ENCODE measurements at regions not wholly inside any gene's neighbourhood (a gene's known extent, or its start where the extent isn't known, plus 50 kb on each side); places are given as distances from the start of the nearest gene placed in this dataset.

DNA sequence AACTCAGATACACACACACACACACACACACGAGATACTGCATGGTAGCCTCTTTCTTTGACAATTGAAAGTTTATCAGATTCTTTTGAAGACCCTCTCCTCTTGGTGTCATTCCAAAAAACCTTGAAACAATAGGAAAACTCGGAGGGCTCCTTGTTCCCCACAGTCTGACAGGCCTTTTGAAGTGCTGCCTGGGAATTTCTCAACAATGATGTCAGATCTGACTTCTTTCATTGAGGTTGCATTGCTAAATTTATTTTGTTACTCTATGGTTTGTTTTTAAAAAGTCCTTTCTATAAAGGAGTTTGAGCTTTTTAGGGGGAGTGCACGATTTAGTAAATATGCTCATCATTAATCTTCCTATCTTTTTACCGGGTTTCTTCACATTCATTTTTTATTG lies 583.9 kb downstream of the SEMA5A start:
- DNase-seq (ENCODE audit: low read depth in 1 of 2, low spot score in 2 of 2) (no peak), FAIRE-seq (no peak)
- no peak overlapping the region for H3K27ac ChIP-seq (ENCODE audit: low read depth, low read length)
- H3K79me1 ChIP-seq (ENCODE audit: low read depth, low read length), result no peaks in the 10 kb centered on the region
- H2BK15ac ChIP-seq (ENCODE audit: low read length), result no peak overlapping the region
- no peaks in the 10 kb centered on the region for H4K20me1 ChIP-seq (replicated peaks in 1 of 2; ENCODE audit: control insufficient read depth in 1 of 2, insufficient read depth in 2 of 2, low read length in 2 of 2)
- no peak overlapping the region for H3K9ac ChIP-seq (replicated peaks in 1 of 4; ENCODE audit: extremely low read depth in 1 of 4, low read depth in 3 of 4, low read length in 3 of 4)
- no peaks in the 10 kb centered on the region for H3K4me1 ChIP-seq (replicated peaks in 1 of 4; ENCODE audit: control insufficient read depth in 3 of 4, insufficient read depth in 4 of 4, low read length in 3 of 4)
- H3K23ac ChIP-seq (ENCODE audit: insufficient read length), result no peak overlapping the region
- H3K14ac ChIP-seq (ENCODE audit: insufficient read length), result no peak overlapping the region
- CTCF ChIA-PET (ENCODE audit: partially characterized antibody), result interaction anchor here (0.7 to 1.9 kb wide), 4 partner anchors 13 to 54 kb away, joined by 3 to 5 read pairs (median 3); no protein-coding TSS in a partner anchor
- no peak overlapping the region for H4K91ac ChIP-seq (replicated peaks; ENCODE audit: insufficient read length, low read length)
- no peak overlapping the region for H2BK12ac ChIP-seq (ENCODE audit: low read depth, low read length)
- H2BK20ac ChIP-seq (ENCODE audit: low read length), result no peak overlapping the region
- H4K8ac ChIP-seq (ENCODE audit: extremely low read depth, insufficient read depth, low read length), result no peak overlapping the region
- H3K4me2 ChIP-seq (ENCODE audit: insufficient read depth in 1 of 2, low read depth in 2 of 2, low read length in 2 of 2), result no peak overlapping the region
- WGBS, 2 experiments (ENCODE audit: extremely low coverage in 1 of 2, insufficient coverage in 1 of 2, insufficient read length in 1 of 2, insufficient replicate concordance in 2 of 2, low coverage in 1 of 2, low lambda C conversion rate in 2 of 2, missing lambda C conversion rate in 1 of 2), result 81% methylated on average over 4 of the region's 4 CpGs; no CpG with 5 or more reads in 1 of the 2 experiments
- TF ChIP-seq GTF2F1 (IDR thresholded peaks at IDR 0.05; ENCODE audit: borderline replicate concordance, low read depth, low read length) (no peak), RFX5 (IDR thresholded peaks at IDR 0.05; ENCODE audit: borderline replicate concordance, low read depth, low read length) (no peak), TAF1 (IDR thresholded peaks at IDR 0.05; ENCODE audit: low read depth, low read length) (no peak), ZNF274 (IDR thresholded peaks at IDR 0.05; ENCODE audit: borderline replicate concordance, extremely low read depth, low read length) (no peak), SP2 (IDR thresholded peaks at IDR 0.05; ENCODE audit: low read length) (no peak), JUND (IDR thresholded peaks at IDR 0.05; ENCODE audit: low read length) (no peak), BACH1 (IDR thresholded peaks at IDR 0.05; ENCODE audit: low read length) (no peak), SIX5 (IDR thresholded peaks at IDR 0.05; ENCODE audit: low read depth, low read length) (no peak), CREB1 (IDR thresholded peaks at IDR 0.05) (no peak), PHF8 (conservative IDR thresholded peaks at IDR 0.05; ENCODE audit: low read depth, low read length) (no peak), RBBP5 (IDR thresholded peaks at IDR 0.05; ENCODE audit: borderline replicate concordance, low read depth, low read length) (no peak)
- H3K79me2 ChIP-seq (ENCODE audit: control insufficient read depth in 1 of 2, insufficient read depth in 2 of 2, low read length in 2 of 2), result no peaks in the 10 kb centered on the region
- H3K27me3 ChIP-seq (replicated peaks in 1 of 4; ENCODE audit: control insufficient read depth in 3 of 4, extremely low read depth in 1 of 4, insufficient read depth in 3 of 4, low read length in 3 of 4), result no peaks in the 10 kb centered on the region
- no peak overlapping the region for H4K5ac ChIP-seq (ENCODE audit: insufficient read length, low read depth, low read length)
- no peaks in the 10 kb centered on the region for H3K23me2 ChIP-seq (ENCODE audit: low read depth, low read length)
- H2AFZ ChIP-seq (ENCODE audit: low read length), result no peak overlapping the region
- no peaks in the 10 kb centered on the region for H3K9me3 ChIP-seq (ENCODE audit: insufficient read depth in 2 of 2, low read depth in 1 of 2, low read length in 1 of 2)
- H3K4me3 ChIP-seq (ENCODE audit: extremely low read depth in 1 of 4, insufficient read depth in 2 of 4, low read depth in 3 of 4, low read length in 4 of 4), result no peak overlapping the region
- no peak overlapping the region for H2BK120ac ChIP-seq (replicated peaks; ENCODE audit: low read depth, low read length)
- H3K36me3 ChIP-seq (ENCODE audit: control insufficient read depth in 2 of 4, insufficient read depth in 4 of 4, low read length in 3 of 4), result no peaks in the 10 kb centered on the region
- no peak overlapping the region for H2BK5ac ChIP-seq (ENCODE audit: low read depth, low read length)
- no peak overlapping the region for H2AK5ac ChIP-seq (ENCODE audit: low read depth, low read length)
- no peak overlapping the region for H3K4ac ChIP-seq (replicated peaks; ENCODE audit: insufficient read length, low read depth, low read length)
- no peak overlapping the region for H3K18ac ChIP-seq (ENCODE audit: extremely low read depth, low read length)
- POLR2A ChIA-PET (ENCODE audit: partially characterized antibody), result no interaction called here
- no peak overlapping the region for H3K56ac ChIP-seq (replicated peaks; ENCODE audit: insufficient read length, low read depth, low read length)

Data from H1 (cell line).